ENCODE measurements at regions not wholly inside any gene's neighbourhood (a gene's known extent, or its start where the extent isn't known, plus 50 kb on each side); places are given as distances from the start of the nearest gene placed in this dataset.

- TF ChIP-seq, protein P1, sequence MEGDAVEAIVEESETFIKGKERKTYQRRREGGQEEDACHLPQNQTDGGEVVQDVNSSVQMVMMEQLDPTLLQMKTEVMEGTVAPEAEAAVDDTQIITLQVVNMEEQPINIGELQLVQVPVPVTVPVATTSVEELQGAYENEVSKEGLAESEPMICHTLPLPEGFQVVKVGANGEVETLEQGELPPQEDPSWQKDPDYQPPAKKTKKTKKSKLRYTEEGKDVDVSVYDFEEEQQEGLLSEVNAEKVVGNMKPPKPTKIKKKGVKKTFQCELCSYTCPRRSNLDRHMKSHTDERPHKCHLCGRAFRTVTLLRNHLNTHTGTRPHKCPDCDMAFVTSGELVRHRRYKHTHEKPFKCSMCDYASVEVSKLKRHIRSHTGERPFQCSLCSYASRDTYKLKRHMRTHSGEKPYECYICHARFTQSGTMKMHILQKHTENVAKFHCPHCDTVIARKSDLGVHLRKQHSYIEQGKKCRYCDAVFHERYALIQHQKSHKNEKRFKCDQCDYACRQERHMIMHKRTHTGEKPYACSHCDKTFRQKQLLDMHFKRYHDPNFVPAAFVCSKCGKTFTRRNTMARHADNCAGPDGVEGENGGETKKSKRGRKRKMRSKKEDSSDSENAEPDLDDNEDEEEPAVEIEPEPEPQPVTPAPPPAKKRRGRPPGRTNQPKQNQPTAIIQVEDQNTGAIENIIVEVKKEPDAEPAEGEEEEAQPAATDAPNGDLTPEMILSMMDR (IDR thresholded peaks at IDR 0.05; ENCODE audit: low read length), result no peak
- TF ChIP-seq EZH2 (IDR thresholded peaks at IDR 0.05; ENCODE audit: borderline replicate concordance, low read length), result no peak
Measured at GRCh38 chr15:37220949-37221670, 120.8 kb upstream of the MEIS2 start.
